IPS DF 19.7 (cell line): ENCODE measurements at regions not wholly inside any gene's neighbourhood (a gene's known extent, or its start where the extent isn't known, plus 50 kb on each side); places are given as distances from the start of the nearest gene placed in this dataset.
A peak's percentile ranks its signal among the peaks of the same experiment; 100 is the strongest.
"Not testable (repeated sequence)": the region's sequence is repeated elsewhere in the genome, so short reads cannot be mapped to it uniquely, and the experiment has no call there.

Experiments used
- DNase-seq: peaks from one replicate; pipeline ENCODE4 v3.0.0-alpha.2; 2013; ENCODE audit warnings: low read depth, low spot score

- no peak for DNase-seq
Measured at GRCh38 chr7:86592185-86592584, 51.5 kb upstream of the GRM3 start.

GRCh38 chr7:86574006-86574405 lies 69.7 kb upstream of the GRM3 start:
- DNase-seq, result no peak

- DNase-seq, result no peak
Measured at GRCh38 chr7:86558680-86559501, 84.8 kb upstream of the GRM3 start.

- DNase-seq, result no peak
Measured at GRCh38 chr7:86534641-86535040, 109.1 kb upstream of the GRM3 start.

- no peak for DNase-seq
Measured at GRCh38 chr7:86504229-86504628, 139.5 kb upstream of the GRM3 start.

- no peak for DNase-seq
Measured at GRCh38 chr7:86499986-86500385, 143.7 kb upstream of the GRM3 start.

- DNase-seq, result no peak
Measured at GRCh38 chr7:86485827-86486226, 157.9 kb upstream of the GRM3 start.

GRCh38 chr7:86479144-86479543 lies 164.6 kb upstream of the GRM3 start:
- DNase-seq, result no peak

- DNase-seq, result no peak
Measured at GRCh38 chr7:86477343-86477935, 166.3 kb upstream of the GRM3 start.

- DNase-seq, result no peak
Measured at GRCh38 chr7:86470763-86471162, 172.9 kb upstream of the GRM3 start.

GRCh38 chr7:86469680-86470295 lies 173.9 kb upstream of the GRM3 start:
- DNase-seq, result peak; percentile 77

- no peak for DNase-seq
Measured at GRCh38 chr7:86454753-86455152, 189.0 kb upstream of the GRM3 start.

GRCh38 chr7:86453454-86453853 lies 190.3 kb upstream of the GRM3 start:
- no peak for DNase-seq

GRCh38 chr7:86448856-86449255 lies 194.9 kb upstream of the GRM3 start:
- no peak for DNase-seq

GRCh38 chr7:86445285-86445684 lies 198.4 kb upstream of the GRM3 start:
- no peak for DNase-seq

GRCh38 chr7:86444245-86444644 lies 199.5 kb upstream of the GRM3 start:
- no peak for DNase-seq

GRCh38 chr7:86440420-86440819 lies 203.3 kb upstream of the GRM3 start:
- DNase-seq, result not testable (repeated sequence)

- DNase-seq, result no peak
Measured at GRCh38 chr7:86437951-86438450, 205.7 kb upstream of the GRM3 start.

- DNase-seq, result no peak
Measured at GRCh38 chr7:86431761-86432160, 211.9 kb upstream of the GRM3 start.

- no peak for DNase-seq
Measured at GRCh38 chr7:86411814-86412213, 231.9 kb upstream of the GRM3 start.

- DNase-seq, result no peak
Measured at GRCh38 chr7:86407291-86407690, 236.4 kb upstream of the GRM3 start.

GRCh38 chr7:86391813-86392212 lies 251.9 kb upstream of the GRM3 start:
- DNase-seq, result no peak

- DNase-seq, result not testable (repeated sequence)
Measured at GRCh38 chr7:86375602-86376001, 268.1 kb upstream of the GRM3 start.
